Gastrocnemius medialis (tissue), 4 donors: ENCODE measurements at regions not wholly inside any gene's neighbourhood (a gene's known extent, or its start where the extent isn't known, plus 50 kb on each side); places are given as distances from the start of the nearest gene placed in this dataset.

ENCODE experiments used
- ATAC-seq, 2 donors: fragments of 150-250 bp; one replicate each; pipeline ENCODE4 v1.9.1; 2016
- DNase-seq, 2 donors: peaks; one replicate each; pipeline ENCODE4 v3.0.0-alpha.2; 2019
- H3K27ac ChIP-seq, 4 donors: fragments of 200-600 bp; sonication (generic); 1 replicate in 1 of 4; 2 replicates in 3 of 4; pipeline ENCODE4 v1.5.1; 2016 to 2018; ENCODE audit warnings: mild to moderate bottlenecking in 2 of 4, moderate library complexity in 1 of 4
- H3K27me3 ChIP-seq, 3 donors: fragments of 200-600 bp; sonication (generic) in 2 of 3; 1 replicate in 1 of 3; 2 replicates in 2 of 3; pipeline versions ENCODE4 v1.5.1 to v1.6.0; 2016 to 2019; ENCODE audit warnings: mild to moderate bottlenecking in 1 of 3, moderate library complexity in 1 of 3
- H3K36me3 ChIP-seq, 2 donors: fragments of 200-600 bp; sonication (generic) in 1 of 2; one replicate each; pipeline ENCODE4 v1.5.1; 2017 to 2018
- H3K4me1 ChIP-seq, 2 donors: fragments of 200-600 bp; sonication (generic) in 1 of 2; one replicate each; pipeline ENCODE4 v1.5.1; 2016 to 2017; ENCODE audit warnings: mild to moderate bottlenecking in 2 of 2
- H3K4me3 ChIP-seq, 4 donors: fragments of 200-600 bp; sonication (generic) in 3 of 4; 1 replicate in 1 of 4; 2 replicates in 3 of 4; pipeline ENCODE4 v1.5.1; 2016 to 2019; ENCODE audit warnings: mild to moderate bottlenecking in 2 of 4
- H3K9me3 ChIP-seq, 3 donors: fragments of 200-600 bp; sonication (generic) in 2 of 3; 1 replicate in 1 of 3; 2 replicates in 2 of 3; pipeline ENCODE4 v1.5.1; 2016 to 2019
- CTCF ChIP-seq, 5 experiments: fragments of 450-650 bp in 3 of 5; fragments of 200-600 bp in 2 of 5; sonication (generic) in 2 of 5; IDR thresholded peaks in 4 of 5; conservative IDR thresholded peaks in 1 of 5; 1 replicate in 4 of 5; 2 replicates in 1 of 5; pipeline ENCODE4 v1.5.1; 2016 to 2019; ENCODE audit warnings: antibody characterized with exemption in 5 of 5, mild to moderate bottlenecking in 3 of 5, moderate library complexity in 3 of 5
- POLR2A ChIP-seq, 2 donors: fragments of 450-650 bp; IDR thresholded peaks; one replicate each; pipeline ENCODE4 v1.6.1; 2017; ENCODE audit warnings: antibody characterized with exemption in 2 of 2, mild to moderate bottlenecking in 2 of 2, moderate library complexity in 2 of 2
- in situ Hi-C, 4 donors: fragments of 200-750 bp; cut with MboI; loops; one replicate each; pipeline versions ENCODE4 v1.15.0 to v1.8.0; 2017; ENCODE audit warnings: low sequenced_read_pairs in 4 of 4
- intact Hi-C: fragments of 100-400 bp; cut with DNase I; formaldehyde crosslinking; loops from one replicate; pipeline ENCODE4 v1.15.1; 2023; ENCODE audit warnings: low total_unique reads

GRCh38 chr18:38067821-38068220 lies 502.2 kb upstream of the CELF4 start:
- Histone ChIP-seq H3K27ac (no peak overlapping the region), H3K4me1 (no peaks in the 10 kb centered on the region), H3K27me3 (no peaks in the 10 kb centered on the region), H3K4me3 (no peak overlapping the region), H3K9me3 (no peaks in the 10 kb centered on the region), H3K36me3 (no peaks in the 10 kb centered on the region)
- intact Hi-C loops (no loop called here), in situ Hi-C loops (no loop called here)
- TF ChIP-seq CTCF (IDR thresholded peaks at IDR 0.05 in 4 of 5, conservative IDR thresholded peaks at IDR 0.05 in 1 of 5) = no peak
- TF ChIP-seq POLR2A (IDR thresholded peaks at IDR 0.05) = no peak
- DNase-seq (no peak), ATAC-seq (no peak)

GRCh38 chr18:38067086-38067485 lies 501.5 kb upstream of the CELF4 start:
- Histone ChIP-seq H3K27ac (no peak overlapping the region), H3K4me3 (no peak overlapping the region), H3K27me3 (no peaks in the 10 kb centered on the region), H3K36me3 (no peaks in the 10 kb centered on the region), H3K4me1 (no peaks in the 10 kb centered on the region), H3K9me3 (no peaks in the 10 kb centered on the region)
- no peak for TF ChIP-seq POLR2A (IDR thresholded peaks at IDR 0.05)
- no peak for TF ChIP-seq CTCF (IDR thresholded peaks at IDR 0.05 in 4 of 5, conservative IDR thresholded peaks at IDR 0.05 in 1 of 5)
- ATAC-seq (no peak), DNase-seq (no peak)
- intact Hi-C loops = no loop called here
- in situ Hi-C loops = no loop called here

- ATAC-seq = no peak
- no peak for DNase-seq
- no peak for TF ChIP-seq POLR2A (IDR thresholded peaks at IDR 0.05)
- no peak for TF ChIP-seq CTCF (IDR thresholded peaks at IDR 0.05 in 4 of 5, conservative IDR thresholded peaks at IDR 0.05 in 1 of 5)
- Histone ChIP-seq H3K27ac (no peak overlapping the region), H3K4me1 (no peaks in the 10 kb centered on the region), H3K36me3 (no peaks in the 10 kb centered on the region), H3K27me3 (no peaks in the 10 kb centered on the region), H3K9me3 (no peaks in the 10 kb centered on the region), H3K4me3 (no peak overlapping the region)
- in situ Hi-C loops (no loop called here), intact Hi-C loops (no loop called here)
Observed at GRCh38 chr18:38052879-38053590, 487.4 kb upstream of the CELF4 start.

GRCh38 chr18:38047820-38048219 lies 482.2 kb upstream of the CELF4 start:
- no peaks in the 10 kb centered on the region for H3K4me1 ChIP-seq
- H3K9me3 ChIP-seq = no peaks in the 10 kb centered on the region
- H3K4me3 ChIP-seq = no peak overlapping the region
- no peaks in the 10 kb centered on the region for H3K36me3 ChIP-seq
- in situ Hi-C loops (no loop called here), intact Hi-C loops (no loop called here)
- DNase-seq = no peak
- no peak overlapping the region for H3K27ac ChIP-seq
- no peaks in the 10 kb centered on the region for H3K27me3 ChIP-seq
- TF ChIP-seq POLR2A (IDR thresholded peaks at IDR 0.05) (no peak), CTCF (IDR thresholded peaks at IDR 0.05 in 4 of 5, conservative IDR thresholded peaks at IDR 0.05 in 1 of 5) (no peak)
- ATAC-seq = no peak

GRCh38 chr18:38046651-38047050 lies 481.1 kb upstream of the CELF4 start:
- no peak overlapping the region for H3K4me3 ChIP-seq
- H3K27me3 ChIP-seq = no peaks in the 10 kb centered on the region
- intact Hi-C loops = no loop called here
- TF ChIP-seq POLR2A (IDR thresholded peaks at IDR 0.05) (no peak), CTCF (IDR thresholded peaks at IDR 0.05 in 4 of 5, conservative IDR thresholded peaks at IDR 0.05 in 1 of 5) (no peak)
- no peaks in the 10 kb centered on the region for H3K4me1 ChIP-seq
- ATAC-seq = no peak
- H3K36me3 ChIP-seq = no peaks in the 10 kb centered on the region
- H3K27ac ChIP-seq = no peak overlapping the region
- in situ Hi-C loops = no loop called here
- H3K9me3 ChIP-seq = no peaks in the 10 kb centered on the region
- DNase-seq = no peak
